ENCODE measurements at regions not wholly inside any gene's neighbourhood (a gene's known extent, or its start where the extent isn't known, plus 50 kb on each side); places are given as distances from the start of the nearest gene placed in this dataset.

GRCh38 chr12:71014180-71014785, 93.7 kb upstream of the PTPRR start:
- ATAC-seq (ENCODE audit: low FRiP score) (no peak), DNase-seq (ENCODE audit: low spot score) (no peak)
- no peak for TF ChIP-seq CTCF (IDR thresholded peaks at IDR 0.05)

- ATAC-seq (ENCODE audit: low FRiP score) (no peak), DNase-seq (ENCODE audit: low spot score) (no peak)
- no peak for TF ChIP-seq CTCF (IDR thresholded peaks at IDR 0.05)
These were observed 90.7 kb upstream of the PTPRR start for GRCh38 chr12:71011261-71011660.

GRCh38 chr12:71010143-71010479, 89.6 kb upstream of the PTPRR start:
- TF ChIP-seq CTCF (IDR thresholded peaks at IDR 0.05): no peak
- DNase-seq (ENCODE audit: low spot score) (no peak), ATAC-seq (ENCODE audit: low FRiP score) (no peak)

- DNase-seq (ENCODE audit: low spot score) (no peak), ATAC-seq (ENCODE audit: low FRiP score) (no peak)
- TF ChIP-seq CTCF (IDR thresholded peaks at IDR 0.05): no peak
These were observed 89.0 kb upstream of the PTPRR start for GRCh38 chr12:71009430-71010142.

GRCh38 chr12:71008616-71009015, 88.1 kb upstream of the PTPRR start:
- no peak for DNase-seq (ENCODE audit: low spot score)
- no peak for ATAC-seq (ENCODE audit: low FRiP score)

GRCh38 chr12:71007781-71008404, 87.4 kb upstream of the PTPRR start:
- ATAC-seq (ENCODE audit: low FRiP score) (no peak), DNase-seq (ENCODE audit: low spot score) (no peak)
- TF ChIP-seq CTCF (IDR thresholded peaks at IDR 0.05): no peak

More at GRCh38 chr12:71008616-71009015, 88.1 kb upstream of the PTPRR start:
- no peak for TF ChIP-seq CTCF (IDR thresholded peaks at IDR 0.05)

GRCh38 chr12:71007020-71007419, 86.5 kb upstream of the PTPRR start:
- ATAC-seq (ENCODE audit: low FRiP score) (no peak), DNase-seq (ENCODE audit: low spot score) (no peak)
- TF ChIP-seq CTCF (IDR thresholded peaks at IDR 0.05): no peak
